ENCODE measurements at regions not wholly inside any gene's neighbourhood (a gene's known extent, or its start where the extent isn't known, plus 50 kb on each side); places are given as distances from the start of the nearest gene placed in this dataset.

DNA sequence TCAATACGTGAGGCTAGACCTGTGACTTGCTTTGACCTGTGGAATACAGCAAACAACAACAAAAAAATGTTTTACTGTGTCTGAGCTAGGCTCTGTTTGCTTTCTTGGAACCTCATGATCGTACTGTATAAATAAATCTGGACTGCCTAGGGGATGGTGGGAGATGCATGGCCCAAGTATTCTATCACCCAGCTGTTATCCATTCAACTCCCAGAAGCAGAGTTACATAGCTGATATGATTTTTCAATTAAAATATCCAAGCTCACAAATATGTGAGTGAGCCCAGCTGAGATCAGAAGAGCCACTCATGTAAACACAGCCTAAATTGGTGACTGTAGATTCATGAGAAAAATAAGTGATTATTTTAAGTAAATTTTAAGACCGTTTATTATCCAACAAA, 154.1 kb upstream of the THUMPD2 start:
- no peaks in the 10 kb centered on the region for H3K79me1 ChIP-seq (ENCODE audit: low read depth, low read length)
- H2AK5ac ChIP-seq (ENCODE audit: low read depth, low read length) = no peak overlapping the region
- no peak overlapping the region for H3K4ac ChIP-seq (replicated peaks; ENCODE audit: insufficient read length, low read depth, low read length)
- H3K79me2 ChIP-seq (ENCODE audit: control insufficient read depth in 1 of 2, insufficient read depth in 2 of 2, low read length in 2 of 2) = no peaks in the 10 kb centered on the region
- no peak overlapping the region for H3K4me2 ChIP-seq (ENCODE audit: insufficient read depth in 1 of 2, low read depth in 2 of 2, low read length in 2 of 2)
- H3K23me2 ChIP-seq (ENCODE audit: low read depth, low read length) = no peaks in the 10 kb centered on the region
- DNase-seq (ENCODE audit: low read depth in 1 of 2, low spot score in 2 of 2) (no peak), FAIRE-seq (no peak)
- H3K18ac ChIP-seq (ENCODE audit: extremely low read depth, low read length) = no peak overlapping the region
- no peak overlapping the region for H2BK20ac ChIP-seq (ENCODE audit: low read length)
- H3K27me3 ChIP-seq (replicated peaks in 1 of 4; ENCODE audit: control insufficient read depth in 3 of 4, extremely low read depth in 1 of 4, insufficient read depth in 3 of 4, low read length in 3 of 4) = no peaks in the 10 kb centered on the region
- H4K5ac ChIP-seq (ENCODE audit: insufficient read length, low read depth, low read length) = no peak overlapping the region
- no peak overlapping the region for H2BK15ac ChIP-seq (ENCODE audit: low read length)
- POLR2A ChIA-PET (ENCODE audit: partially characterized antibody) = no interaction called here
- no peak overlapping the region for H3K14ac ChIP-seq (ENCODE audit: insufficient read length)
- no peak overlapping the region for H2BK12ac ChIP-seq (ENCODE audit: low read depth, low read length)
- H3K4me1 ChIP-seq (replicated peaks in 1 of 4; ENCODE audit: control insufficient read depth in 3 of 4, insufficient read depth in 4 of 4, low read length in 3 of 4) = no peaks in the 10 kb centered on the region
- no peak overlapping the region for H3K4me3 ChIP-seq (ENCODE audit: extremely low read depth in 1 of 4, insufficient read depth in 2 of 4, low read depth in 3 of 4, low read length in 4 of 4)
- no peak overlapping the region for H3K27ac ChIP-seq (ENCODE audit: low read depth, low read length)
- H3K23ac ChIP-seq (ENCODE audit: insufficient read length) = no peak overlapping the region
- no peak overlapping the region for H2BK120ac ChIP-seq (replicated peaks; ENCODE audit: low read depth, low read length)
- CTCF ChIA-PET (ENCODE audit: partially characterized antibody) = interaction anchor here (0.6 to 1.3 kb wide), 2 partner anchors 66 to 95 kb away, joined by 3 to 4 read pairs; no protein-coding TSS in a partner anchor
- H4K20me1 ChIP-seq (replicated peaks in 1 of 2; ENCODE audit: control insufficient read depth in 1 of 2, insufficient read depth in 2 of 2, low read length in 2 of 2) = no peaks in the 10 kb centered on the region
- 95% methylated on average over 3 of the region's 3 CpGs; no CpG with 5 or more reads in 1 of the 2 experiments for WGBS, 2 experiments (ENCODE audit: extremely low coverage in 1 of 2, insufficient coverage in 1 of 2, insufficient read length in 1 of 2, insufficient replicate concordance in 2 of 2, low coverage in 1 of 2, low lambda C conversion rate in 2 of 2, missing lambda C conversion rate in 1 of 2)
- H3K36me3 ChIP-seq (ENCODE audit: control insufficient read depth in 2 of 4, insufficient read depth in 4 of 4, low read length in 3 of 4) = no peaks in the 10 kb centered on the region
- no peak overlapping the region for H3K9ac ChIP-seq (replicated peaks in 1 of 4; ENCODE audit: extremely low read depth in 1 of 4, low read depth in 3 of 4, low read length in 3 of 4)
- H4K8ac ChIP-seq (ENCODE audit: extremely low read depth, insufficient read depth, low read length) = no peak overlapping the region
- H2BK5ac ChIP-seq (ENCODE audit: low read depth, low read length) = no peak overlapping the region
- H4K91ac ChIP-seq (replicated peaks; ENCODE audit: insufficient read length, low read length) = no peak overlapping the region
- H2AFZ ChIP-seq (ENCODE audit: low read length) = no peak overlapping the region
- no peaks in the 10 kb centered on the region for H3K9me3 ChIP-seq (ENCODE audit: insufficient read depth in 2 of 2, low read depth in 1 of 2, low read length in 1 of 2)
- H3K56ac ChIP-seq (replicated peaks; ENCODE audit: insufficient read length, low read depth, low read length) = no peak overlapping the region
- TF ChIP-seq BACH1 (IDR thresholded peaks at IDR 0.05; ENCODE audit: low read length) (no peak), NANOG (IDR thresholded peaks at IDR 0.05; ENCODE audit: insufficient read depth, low read depth, low read length, poor library complexity, severe bottlenecking) (no peak), SIN3A (conservative IDR thresholded peaks at IDR 0.05 in 1 of 2, IDR thresholded peaks at IDR 0.05 in 1 of 2; ENCODE audit: low read depth in 1 of 2, low read length in 2 of 2) (no peak), SIRT6 (IDR thresholded peaks at IDR 0.05; ENCODE audit: low read length) (no peak), CHD2 (IDR thresholded peaks at IDR 0.05; ENCODE audit: low read length) (no peak), POLR2AphosphoS5 (IDR thresholded peaks at IDR 0.05; ENCODE audit: low read depth, low read length) (no peak), POU5F1 (IDR thresholded peaks at IDR 0.05; ENCODE audit: low read depth, low read length) (no peak), NRF1 (IDR thresholded peaks at IDR 0.05; ENCODE audit: low read depth, low read length) (no peak), CTBP2 (IDR thresholded peaks at IDR 0.05; ENCODE audit: borderline replicate concordance, insufficient read depth, insufficient read length, low read length) (no peak)
- TF ChIP-seq, protein P1, sequence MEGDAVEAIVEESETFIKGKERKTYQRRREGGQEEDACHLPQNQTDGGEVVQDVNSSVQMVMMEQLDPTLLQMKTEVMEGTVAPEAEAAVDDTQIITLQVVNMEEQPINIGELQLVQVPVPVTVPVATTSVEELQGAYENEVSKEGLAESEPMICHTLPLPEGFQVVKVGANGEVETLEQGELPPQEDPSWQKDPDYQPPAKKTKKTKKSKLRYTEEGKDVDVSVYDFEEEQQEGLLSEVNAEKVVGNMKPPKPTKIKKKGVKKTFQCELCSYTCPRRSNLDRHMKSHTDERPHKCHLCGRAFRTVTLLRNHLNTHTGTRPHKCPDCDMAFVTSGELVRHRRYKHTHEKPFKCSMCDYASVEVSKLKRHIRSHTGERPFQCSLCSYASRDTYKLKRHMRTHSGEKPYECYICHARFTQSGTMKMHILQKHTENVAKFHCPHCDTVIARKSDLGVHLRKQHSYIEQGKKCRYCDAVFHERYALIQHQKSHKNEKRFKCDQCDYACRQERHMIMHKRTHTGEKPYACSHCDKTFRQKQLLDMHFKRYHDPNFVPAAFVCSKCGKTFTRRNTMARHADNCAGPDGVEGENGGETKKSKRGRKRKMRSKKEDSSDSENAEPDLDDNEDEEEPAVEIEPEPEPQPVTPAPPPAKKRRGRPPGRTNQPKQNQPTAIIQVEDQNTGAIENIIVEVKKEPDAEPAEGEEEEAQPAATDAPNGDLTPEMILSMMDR (IDR thresholded peaks at IDR 0.05; ENCODE audit: control extremely low read depth in 1 of 3, insufficient read depth in 1 of 3, low read depth in 1 of 3, low read length in 3 of 3) = no peak
- TF ChIP-seq, protein P2, sequence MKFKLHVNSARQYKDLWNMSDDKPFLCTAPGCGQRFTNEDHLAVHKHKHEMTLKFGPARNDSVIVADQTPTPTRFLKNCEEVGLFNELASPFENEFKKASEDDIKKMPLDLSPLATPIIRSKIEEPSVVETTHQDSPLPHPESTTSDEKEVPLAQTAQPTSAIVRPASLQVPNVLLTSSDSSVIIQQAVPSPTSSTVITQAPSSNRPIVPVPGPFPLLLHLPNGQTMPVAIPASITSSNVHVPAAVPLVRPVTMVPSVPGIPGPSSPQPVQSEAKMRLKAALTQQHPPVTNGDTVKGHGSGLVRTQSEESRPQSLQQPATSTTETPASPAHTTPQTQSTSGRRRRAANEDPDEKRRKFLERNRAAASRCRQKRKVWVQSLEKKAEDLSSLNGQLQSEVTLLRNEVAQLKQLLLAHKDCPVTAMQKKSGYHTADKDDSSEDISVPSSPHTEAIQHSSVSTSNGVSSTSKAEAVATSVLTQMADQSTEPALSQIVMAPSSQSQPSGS (IDR thresholded peaks at IDR 0.05; ENCODE audit: low read length) = no peak

All from H1 (cell line).